ENCODE measurements at regions not wholly inside any gene's neighbourhood (a gene's known extent, or its start where the extent isn't known, plus 50 kb on each side); places are given as distances from the start of the nearest gene placed in this dataset.

GRCh38 chr6:90435207-90435899, 138.7 kb upstream of the BACH2 start:
- Histone ChIP-seq H3K9ac (replicated peaks; ENCODE audit: extremely low read depth, insufficient read depth, low read length) (no peak overlapping the region), H3K9me3 (replicated peaks; ENCODE audit: control insufficient read depth, insufficient read depth, low read length) (no peaks in the 10 kb centered on the region), H3K27me3 (ENCODE audit: control insufficient read depth in 2 of 2, insufficient read depth in 2 of 2, low read length in 2 of 2) (peaks cover 0 to 6% of the 10 kb centered on the region in 2 experiments), H3K9me1 (replicated peaks; ENCODE audit: control insufficient read depth, extremely low read depth, insufficient read depth, low read length) (no peaks in the 10 kb centered on the region), H3K79me2 (ENCODE audit: control insufficient read depth, insufficient read depth, low read length) (no peaks in the 10 kb centered on the region), H3K4me1 (ENCODE audit: control insufficient read depth, extremely low read depth, insufficient read depth, low read length) (no peaks in the 10 kb centered on the region), H3K27ac (ENCODE audit: insufficient read depth, low read depth, low read length) (no peak overlapping the region), H3K4me2 (ENCODE audit: insufficient read depth, low read length) (no peak overlapping the region), H4K20me1 (replicated peaks; ENCODE audit: control insufficient read depth, extremely low read depth, insufficient read depth, low read length) (no peaks in the 10 kb centered on the region), H3K36me3 (ENCODE audit: control insufficient read depth in 2 of 2, extremely low read depth in 1 of 2, insufficient read depth in 2 of 2, low read length in 2 of 2) (no peaks in the 10 kb centered on the region), H3K4me3 (replicated peaks in 1 of 3; ENCODE audit: insufficient read depth in 1 of 3, low read depth in 1 of 3, low read length in 3 of 3) (no peak overlapping the region), H2AFZ (ENCODE audit: low read depth, low read length) (no peak overlapping the region)
- dilution Hi-C loops (cut with MboI; ENCODE audit: extremely low pct_ligation_motif_present, low sequenced_read_pairs) (no loop called here), intact Hi-C loops (cut with micrococcal nuclease) (no loop called here)
- FAIRE-seq (no peak), DNase-seq (ENCODE audit: low read depth, low spot score) (no peak)
- BruUV-seq (replicated peaks) = no TSS peak
- ChIA-PET CTCF (interaction anchor here (1.5 to 5.1 kb wide), 3 partner anchors 9 to 495 kb away, joined by 4 to 25 read pairs (median 9); no protein-coding TSS in a partner anchor), POLR2A (no interaction called here)
- TF ChIP-seq CTCF (IDR thresholded peaks at IDR 0.05; ENCODE audit: extremely low read depth in 1 of 2, insufficient read depth in 1 of 2, low read depth in 1 of 2, low read length in 2 of 2) (no peak), GATA2 (IDR thresholded peaks at IDR 0.05; ENCODE audit: insufficient read depth, insufficient read length, low read depth, low read length) (no peak), POLR2A (IDR thresholded peaks at IDR 0.05; ENCODE audit: low read depth, low read length) (no peak), MAX (IDR thresholded peaks at IDR 0.05; ENCODE audit: insufficient read depth, insufficient read length) (no peak), FOS (IDR thresholded peaks at IDR 0.05; ENCODE audit: borderline replicate concordance, insufficient read depth, low read length) (no peak), EZH2 (IDR thresholded peaks at IDR 0.05; ENCODE audit: borderline replicate concordance, low read depth, low read length, severe bottlenecking) (no peak), POLR2AphosphoS5 (IDR thresholded peaks at IDR 0.05; ENCODE audit: insufficient read depth, low read depth, low read length) (no peak), MYC (IDR thresholded peaks at IDR 0.05; ENCODE audit: low read depth, low read length) (no peak), JUN (IDR thresholded peaks at IDR 0.05; ENCODE audit: borderline replicate concordance, insufficient read depth, insufficient read length, low read depth) (no peak)

Data from endothelial cell of umbilical vein (primary cell).